Stimulated activated CD4-positive, alpha-beta T cell treated with anti-CD3 and anti-CD28 coated beads, Interleukin-1b, Interleukin-23, amount 100 ng/mL, for 48 hours (primary cell): ENCODE measurements at regions not wholly inside any gene's neighbourhood (a gene's known extent, or its start where the extent isn't known, plus 50 kb on each side); places are given as distances from the start of the nearest gene placed in this dataset.

ENCODE experiments used
- DNase-seq: peaks from one replicate; pipeline ENCODE4 v3.0.0-alpha.2; 2020

DNA sequence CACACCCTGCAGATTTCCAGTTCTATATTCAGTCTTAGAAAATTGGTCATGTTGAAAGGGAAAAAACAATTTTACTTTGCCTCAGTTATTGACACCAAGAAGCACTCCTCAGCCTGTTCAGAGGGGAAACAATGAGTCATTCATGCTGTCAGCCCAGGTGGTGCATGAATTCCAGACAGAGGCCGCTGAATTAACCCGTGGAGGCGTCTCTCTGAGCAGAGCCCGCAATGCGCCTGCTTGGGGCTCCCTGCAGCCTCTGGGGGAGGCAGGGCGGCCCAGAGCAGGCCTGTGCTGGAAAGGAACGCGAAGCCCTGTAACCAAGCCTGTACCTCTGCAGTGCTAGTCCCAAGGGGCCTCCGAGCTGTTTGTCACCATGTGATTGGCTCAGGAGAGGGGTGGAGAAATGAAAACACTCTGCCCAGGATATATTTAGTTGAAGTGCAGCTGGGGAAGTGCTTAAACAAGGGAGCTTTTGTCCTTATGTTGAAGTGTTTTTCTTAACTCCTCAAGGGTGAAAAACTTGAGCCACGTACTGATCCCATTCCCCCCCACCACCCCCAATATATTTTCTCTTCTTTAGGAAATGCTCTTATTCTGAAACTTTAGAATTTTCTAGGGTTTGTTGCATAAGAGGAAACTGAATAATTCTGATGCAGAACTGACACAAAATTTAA, 68.3 kb upstream of the CHD2 start:
- DNase-seq: peak; percentile 96

- no peak for DNase-seq
Measured at GRCh38 chr15:92833106-92833433, 67.1 kb upstream of the CHD2 start.

- no peak for DNase-seq
Measured at GRCh38 chr15:92833493-92834271, 66.4 kb upstream of the CHD2 start.

DNA sequence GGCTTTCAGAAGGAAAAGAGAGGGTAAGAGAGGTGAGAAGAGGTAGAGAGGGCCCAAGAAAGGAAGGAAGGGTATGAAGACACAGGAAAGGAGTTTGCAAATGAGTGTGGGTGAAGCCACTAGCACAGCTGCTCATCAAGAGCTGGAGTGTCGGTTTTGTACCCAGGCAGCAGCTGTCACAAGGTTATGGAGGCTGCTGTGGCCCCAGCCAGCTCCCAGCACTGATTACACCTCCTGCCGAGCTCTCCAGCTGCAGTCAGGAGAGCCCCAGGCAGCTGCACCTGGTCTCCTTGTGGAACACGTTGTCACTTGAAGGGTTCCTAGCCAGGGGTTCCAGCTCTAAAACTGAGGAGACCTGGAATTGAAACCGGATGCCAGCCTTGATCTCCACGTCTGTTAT, 60.4 kb upstream of the CHD2 start:
- no peak for DNase-seq

DNA sequence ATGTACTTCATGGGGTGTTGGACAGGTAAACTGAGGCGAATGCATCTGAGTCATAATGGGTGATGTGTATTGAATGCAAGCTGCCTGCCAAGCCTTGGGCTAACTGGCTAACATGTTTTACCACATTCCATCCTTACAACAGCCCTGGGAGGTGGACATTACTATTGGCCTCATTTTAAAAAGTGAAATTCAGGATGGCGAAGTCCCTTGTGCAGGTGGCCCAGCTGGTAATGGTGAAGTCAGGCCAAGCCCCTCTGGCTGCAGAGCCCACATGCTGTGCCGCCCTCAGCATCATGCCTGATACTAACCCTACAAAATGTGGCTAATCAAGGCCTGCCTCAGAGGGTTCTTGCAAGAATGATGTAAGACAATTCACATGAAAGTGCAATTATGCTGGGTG, 60.0 kb upstream of the CHD2 start:
- no peak for DNase-seq

- DNase-seq: no peak
Measured at GRCh38 chr15:92843326-92843725, 56.8 kb upstream of the CHD2 start.

- DNase-seq: peak; percentile 26
Measured at GRCh38 chr15:92843814-92844213, 56.3 kb upstream of the CHD2 start.

DNA sequence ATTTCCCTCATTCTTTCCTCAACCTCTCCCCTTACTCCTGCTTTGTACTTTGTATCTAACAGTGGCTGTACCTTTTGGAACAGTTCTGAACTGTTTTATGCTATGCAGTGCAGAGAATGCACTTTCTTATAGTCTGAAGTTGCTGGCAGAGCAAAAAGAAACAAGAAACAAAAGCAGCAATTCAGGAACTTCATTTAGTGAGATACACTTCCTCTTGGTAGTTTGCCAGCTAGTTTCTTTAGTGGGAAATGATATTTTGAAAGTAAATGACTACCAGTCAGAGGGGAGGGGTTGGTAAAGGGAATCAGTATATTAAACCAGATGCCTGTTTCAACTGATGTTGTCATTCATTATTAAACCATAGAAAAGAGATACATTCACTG, 55.0 kb upstream of the CHD2 start:
- no peak for DNase-seq

DNA sequence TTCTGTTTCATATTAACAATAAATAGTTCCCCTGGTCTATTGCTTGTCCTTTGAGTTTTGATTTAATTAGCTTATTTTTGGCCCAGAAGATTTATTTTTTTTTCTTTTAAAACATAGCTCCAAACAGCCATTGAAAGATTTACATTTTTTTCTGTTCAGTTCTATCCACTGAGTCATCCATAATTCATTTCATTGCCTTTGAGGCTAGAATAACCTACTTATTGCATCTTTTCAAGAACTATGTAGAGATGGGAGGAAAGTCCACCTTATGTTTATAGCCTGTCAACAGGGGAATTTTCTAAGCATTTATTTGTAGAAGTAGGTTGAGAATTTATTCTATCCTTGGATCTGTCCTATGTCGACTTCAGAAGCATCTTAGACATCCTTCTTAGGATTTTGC, 53.4 kb upstream of the CHD2 start:
- no peak for DNase-seq

- DNase-seq: no peak
Measured at GRCh38 chr15:92847841-92848240, 52.3 kb upstream of the CHD2 start.

GRCh38 chr15:92848464-92848851, 51.7 kb upstream of the CHD2 start:
- DNase-seq: no peak

DNA sequence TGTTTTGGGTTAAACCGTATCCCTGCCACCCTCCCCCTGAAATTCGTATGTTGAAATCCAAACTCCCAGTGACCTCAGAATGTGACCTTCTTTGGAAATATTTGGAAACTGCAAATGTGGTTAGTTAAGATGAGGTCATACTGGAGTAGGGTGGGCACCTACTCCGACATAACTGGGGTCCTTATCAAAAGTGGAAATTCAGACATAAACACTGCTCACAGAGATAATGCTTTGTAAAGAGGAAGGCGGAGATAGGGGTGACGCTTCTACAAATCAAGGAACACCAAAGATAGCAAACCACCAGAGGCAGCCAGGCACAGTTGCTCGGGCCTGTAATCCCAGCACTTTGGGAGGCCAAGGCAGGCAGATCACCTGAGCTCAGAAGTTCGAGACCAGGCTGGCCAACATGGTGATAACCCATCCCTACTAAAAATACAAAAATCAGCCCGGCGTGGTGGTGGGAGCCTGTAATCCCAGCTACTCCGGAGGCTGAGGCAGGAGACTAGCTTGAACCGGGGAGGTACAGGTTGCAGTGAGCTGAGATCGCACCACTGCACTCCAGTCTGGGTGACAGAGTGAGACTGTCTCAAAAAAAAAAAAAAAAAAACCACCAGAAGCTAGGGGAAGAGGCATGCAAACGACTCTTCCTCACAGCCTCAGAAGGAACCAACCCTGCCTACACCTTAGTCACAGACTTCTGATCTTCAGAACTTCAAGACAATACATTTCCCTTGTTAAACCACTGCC, 51.1 kb upstream of the CHD2 start:
- DNase-seq: peak; percentile 35

GRCh38 chr15:92850218-92850617, 49.9 kb upstream of the CHD2 start:
- peak; percentile 55 for DNase-seq
